ENCODE measurements at regions not wholly inside any gene's neighbourhood (a gene's known extent, or its start where the extent isn't known, plus 50 kb on each side); places are given as distances from the start of the nearest gene placed in this dataset.

DNA sequence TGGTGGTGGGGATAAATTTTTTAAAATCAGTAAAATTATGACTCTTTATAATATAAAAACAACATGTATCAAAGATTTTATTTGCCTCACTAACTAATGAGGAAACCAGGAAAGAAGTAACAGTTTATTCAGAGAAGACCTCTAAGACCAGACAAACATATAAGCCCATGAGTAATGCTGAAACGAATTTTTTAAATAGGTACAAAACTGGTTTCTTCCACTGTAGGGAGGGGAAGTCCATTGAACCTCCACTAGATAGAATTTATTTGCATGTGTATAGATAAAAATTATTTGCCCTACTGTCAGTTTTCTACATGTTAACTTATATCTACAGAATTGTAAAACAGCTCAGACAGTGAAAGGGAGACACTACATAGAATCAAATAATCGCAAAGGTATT lies 86.8 kb downstream of the ZC3H11B start:
- TF ChIP-seq, protein P1, sequence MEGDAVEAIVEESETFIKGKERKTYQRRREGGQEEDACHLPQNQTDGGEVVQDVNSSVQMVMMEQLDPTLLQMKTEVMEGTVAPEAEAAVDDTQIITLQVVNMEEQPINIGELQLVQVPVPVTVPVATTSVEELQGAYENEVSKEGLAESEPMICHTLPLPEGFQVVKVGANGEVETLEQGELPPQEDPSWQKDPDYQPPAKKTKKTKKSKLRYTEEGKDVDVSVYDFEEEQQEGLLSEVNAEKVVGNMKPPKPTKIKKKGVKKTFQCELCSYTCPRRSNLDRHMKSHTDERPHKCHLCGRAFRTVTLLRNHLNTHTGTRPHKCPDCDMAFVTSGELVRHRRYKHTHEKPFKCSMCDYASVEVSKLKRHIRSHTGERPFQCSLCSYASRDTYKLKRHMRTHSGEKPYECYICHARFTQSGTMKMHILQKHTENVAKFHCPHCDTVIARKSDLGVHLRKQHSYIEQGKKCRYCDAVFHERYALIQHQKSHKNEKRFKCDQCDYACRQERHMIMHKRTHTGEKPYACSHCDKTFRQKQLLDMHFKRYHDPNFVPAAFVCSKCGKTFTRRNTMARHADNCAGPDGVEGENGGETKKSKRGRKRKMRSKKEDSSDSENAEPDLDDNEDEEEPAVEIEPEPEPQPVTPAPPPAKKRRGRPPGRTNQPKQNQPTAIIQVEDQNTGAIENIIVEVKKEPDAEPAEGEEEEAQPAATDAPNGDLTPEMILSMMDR (IDR thresholded peaks at IDR 0.05 in 4 of 5, conservative IDR thresholded peaks at IDR 0.05 in 1 of 5) = no peak
- no peak for TF ChIP-seq POLR2A (IDR thresholded peaks at IDR 0.05)
